Left renal cortex interstitium (tissue), 4 donors: ENCODE measurements at regions not wholly inside any gene's neighbourhood (a gene's known extent, or its start where the extent isn't known, plus 50 kb on each side); places are given as distances from the start of the nearest gene placed in this dataset.
"Not testable (repeated sequence)": the region's sequence is repeated elsewhere in the genome, so short reads cannot be mapped to it uniquely, and the experiment has no call there.

Experiments used
- DNase-seq, 4 donors: peaks; one replicate each; pipeline ENCODE4 v3.0.0-alpha.2; 2013; ENCODE audit warnings: low read depth in 4 of 4, low spot score in 2 of 4, missing footprints in 1 of 4

DNA sequence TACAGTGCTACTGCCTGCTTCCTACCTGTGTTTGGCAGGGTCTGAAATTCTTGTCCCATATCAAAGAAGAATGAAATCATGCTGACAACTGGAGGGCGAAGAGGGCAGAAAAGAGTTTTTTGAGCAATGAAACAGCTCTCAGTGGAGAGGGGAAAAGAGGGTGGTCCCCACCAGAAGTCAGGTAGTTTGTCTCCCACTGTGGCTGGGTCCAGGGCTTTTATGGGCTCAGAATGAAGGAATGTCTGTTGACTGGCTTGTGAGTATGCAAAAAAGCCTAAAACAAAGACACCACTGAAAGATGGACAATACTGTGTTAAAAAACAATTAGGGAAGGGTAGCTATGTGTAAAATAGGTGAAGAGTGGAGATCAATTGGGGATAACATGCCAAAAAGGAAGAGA is 115.0 kb downstream of the ADAM29 start:
- DNase-seq = no peak

DNA sequence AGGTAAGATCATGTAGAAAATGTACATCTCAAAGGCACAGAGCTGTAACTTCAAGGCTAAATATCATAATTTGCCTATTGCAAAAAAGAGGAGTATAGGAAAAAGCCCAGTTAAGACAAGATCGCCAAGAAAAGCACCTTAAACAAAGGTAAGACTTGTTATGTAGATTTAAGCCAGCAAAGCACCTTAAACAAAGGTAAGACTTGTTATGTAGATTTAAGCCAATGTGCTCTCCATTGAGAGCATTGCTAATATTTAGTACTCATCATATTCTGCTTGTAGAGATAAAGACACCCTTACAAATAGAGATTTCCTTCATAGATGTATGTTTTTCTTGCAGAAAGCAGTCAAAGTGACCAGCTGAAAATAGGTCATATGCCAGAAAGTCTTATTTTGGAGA is 115.8 kb downstream of the ADAM29 start:
- DNase-seq = no peak

DNA sequence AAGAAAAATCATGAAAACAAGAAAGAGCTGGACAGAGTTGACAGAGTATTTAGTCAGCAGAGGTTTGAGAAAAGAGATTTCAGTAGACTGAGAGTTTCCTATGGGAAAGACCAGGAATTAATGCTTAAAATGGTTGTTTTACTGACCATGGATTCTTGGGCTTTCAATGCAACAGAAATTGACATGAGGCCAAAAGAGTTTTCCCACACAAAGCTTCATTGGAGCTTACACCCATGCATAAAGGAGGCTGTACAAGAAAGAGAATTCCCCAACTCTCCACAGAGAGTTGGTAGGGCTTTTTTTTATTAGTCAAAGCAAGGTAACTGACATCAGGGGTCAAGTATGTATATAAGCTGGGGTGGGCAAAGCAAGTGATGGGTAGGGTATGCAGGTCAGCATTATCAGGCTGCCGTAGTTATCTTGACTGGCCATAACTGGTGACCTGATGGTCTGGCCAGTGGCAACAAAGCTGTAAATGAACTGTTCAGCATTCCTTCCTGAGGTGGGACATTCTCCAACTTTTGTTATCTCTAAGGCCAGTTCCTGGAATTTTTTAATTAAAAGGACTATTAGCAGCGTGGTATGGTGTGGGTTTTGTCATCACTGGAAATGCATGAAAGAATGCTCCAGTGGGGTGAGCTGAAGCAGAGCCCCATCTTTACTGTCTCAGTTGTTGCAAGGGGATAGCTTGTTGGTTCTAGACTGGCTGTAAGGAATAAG is 117.0 kb downstream of the ADAM29 start:
- DNase-seq = no peak

DNA sequence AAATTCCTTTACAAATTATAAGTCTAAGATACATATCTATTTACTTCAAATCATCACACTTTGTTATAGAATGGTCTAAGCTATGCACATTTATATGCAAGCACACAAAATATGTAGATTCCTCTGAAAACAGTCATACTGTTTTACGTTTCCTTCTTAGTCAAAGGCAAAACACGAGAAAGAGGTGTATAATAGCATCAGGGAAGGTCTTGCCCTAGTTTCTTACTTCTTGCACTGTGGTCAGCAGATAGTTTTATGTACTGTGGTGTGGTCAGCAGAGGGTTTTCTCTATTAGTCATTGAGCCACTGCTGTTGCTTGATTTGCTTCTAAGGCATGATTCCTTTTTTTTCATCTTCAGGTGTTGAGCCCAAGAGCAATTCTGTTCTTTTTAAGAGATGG is 117.7 kb downstream of the ADAM29 start:
- DNase-seq = no peak

DNA sequence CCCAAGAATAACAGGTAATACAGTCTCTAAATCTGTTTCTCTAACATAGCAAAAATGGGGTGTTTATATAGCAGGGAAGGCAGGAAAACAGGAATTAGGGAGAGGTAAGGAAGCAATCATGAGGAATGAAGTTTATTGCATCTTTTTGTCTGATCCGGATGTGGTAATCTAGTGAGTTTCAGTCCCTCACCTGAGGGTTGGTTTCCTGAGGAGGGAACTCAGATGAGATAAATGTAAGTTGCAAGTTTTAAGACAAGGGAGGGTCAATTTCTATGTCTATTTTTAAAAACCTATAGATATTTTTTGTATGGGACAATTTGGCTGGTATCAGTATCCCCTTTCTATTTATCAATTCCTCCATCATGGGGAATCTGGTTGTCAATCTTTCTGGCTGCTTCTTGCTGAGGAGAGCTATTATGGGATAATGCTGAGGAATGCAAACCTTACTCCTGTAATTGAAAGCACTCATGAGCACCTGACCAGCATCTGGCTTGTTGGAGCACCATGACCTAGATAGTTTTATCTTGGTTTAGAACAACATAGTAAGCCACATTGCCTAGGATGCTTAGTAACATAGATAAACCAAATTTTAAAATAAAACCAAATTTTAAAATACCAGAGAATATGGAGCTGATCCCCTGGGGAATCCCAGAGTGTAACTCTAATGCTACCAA is 130.1 kb downstream of the ADAM29 start:
- no peak for DNase-seq

DNA sequence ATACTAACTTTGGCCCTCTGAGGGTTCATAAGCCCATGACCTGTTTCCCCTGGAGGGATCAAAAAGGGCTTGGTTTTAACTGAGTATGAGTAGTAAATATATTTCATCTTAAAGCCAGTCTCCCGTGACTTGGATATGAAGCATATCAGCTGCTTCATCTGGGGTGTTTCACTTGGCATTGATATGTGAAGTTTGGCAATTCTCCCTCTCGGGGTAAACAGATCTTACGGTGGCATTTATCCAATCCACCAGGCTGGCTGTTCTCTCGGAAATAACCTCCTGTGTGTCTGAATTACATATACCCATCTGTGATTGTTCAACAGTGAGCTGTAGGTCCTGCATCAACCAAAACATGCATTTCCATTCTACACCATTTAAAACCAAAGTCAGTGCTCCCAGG is 130.7 kb downstream of the ADAM29 start:
- DNase-seq = no peak

DNA sequence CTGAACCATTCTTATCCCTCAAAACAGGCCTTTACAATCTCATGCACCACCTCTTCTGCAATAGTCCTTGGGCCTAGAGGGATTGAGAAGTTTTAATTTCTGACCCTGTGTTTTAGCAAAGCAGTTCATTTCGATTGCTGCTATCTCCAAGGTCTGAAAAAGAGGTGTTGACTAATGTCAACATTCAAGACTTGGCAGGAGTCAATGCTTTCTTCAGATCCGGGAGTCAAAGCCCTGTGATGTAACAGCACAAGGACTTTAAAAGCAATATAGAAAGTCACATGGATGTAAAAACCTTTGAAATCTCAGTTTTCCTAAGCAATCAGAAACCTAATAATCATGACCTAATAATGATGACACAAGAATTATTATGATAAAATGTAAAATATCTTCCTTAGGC is 133.8 kb downstream of the ADAM29 start:
- DNase-seq = no peak

DNA sequence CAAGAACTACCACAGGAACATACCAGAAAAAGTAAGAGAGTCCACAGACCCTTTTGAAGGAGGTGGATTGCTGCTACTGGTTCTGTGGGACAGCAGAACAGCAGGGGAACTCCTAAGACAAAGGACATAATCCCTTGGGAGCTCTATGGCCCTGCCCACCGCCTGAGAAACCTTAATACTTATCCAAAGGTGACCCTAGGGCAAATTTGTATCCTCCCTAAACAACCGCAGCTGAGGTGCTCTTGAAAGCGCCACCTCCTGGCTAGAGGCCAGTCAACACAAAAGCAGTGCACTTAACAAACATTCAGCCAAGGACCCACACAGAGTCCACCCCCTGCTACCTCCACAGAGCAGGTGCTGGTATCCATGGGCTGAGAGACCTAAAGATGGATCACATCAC is 136.8 kb downstream of the ADAM29 start:
- DNase-seq = no peak

DNA sequence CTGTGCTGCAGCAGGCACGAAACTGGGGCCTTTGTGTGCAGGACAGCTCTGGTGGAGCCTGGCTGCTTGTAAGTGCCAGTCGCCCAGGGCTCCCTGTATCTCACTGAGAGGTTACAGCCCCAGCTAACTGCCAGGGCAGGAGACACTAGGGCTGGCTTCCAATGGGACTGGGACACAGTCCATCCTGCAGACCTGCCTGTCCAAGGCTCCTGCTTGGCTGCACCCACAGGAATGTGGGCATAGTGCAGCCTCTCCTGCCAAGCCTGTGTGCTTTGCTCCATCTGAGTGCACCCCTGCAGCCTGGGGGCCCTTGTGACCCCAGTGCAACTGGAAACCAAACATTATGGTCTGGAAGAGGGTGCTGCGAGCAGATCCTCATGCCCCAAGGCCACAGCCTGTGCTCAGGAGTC is 144.0 kb downstream of the ADAM29 start:
- no peak for DNase-seq

DNA sequence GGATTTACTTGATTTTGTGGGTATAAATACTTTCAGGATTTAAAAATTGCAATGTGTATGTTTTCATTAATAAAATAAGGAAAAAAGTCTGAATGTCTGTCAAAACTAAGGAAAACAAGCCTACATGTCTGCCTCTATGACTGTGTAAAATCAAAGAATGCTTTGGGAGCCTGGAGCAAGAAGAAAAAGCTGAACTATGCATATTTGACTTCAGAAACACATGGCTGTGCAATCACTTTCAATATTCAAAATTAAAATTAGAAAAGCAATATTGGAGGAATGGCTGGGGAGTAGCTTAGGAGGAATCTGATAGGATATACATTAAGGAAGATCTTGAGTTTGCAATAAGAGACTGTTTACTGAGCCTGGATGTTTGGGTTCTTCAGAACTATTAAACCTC is 147.1 kb downstream of the ADAM29 start:
- DNase-seq = no peak

DNA sequence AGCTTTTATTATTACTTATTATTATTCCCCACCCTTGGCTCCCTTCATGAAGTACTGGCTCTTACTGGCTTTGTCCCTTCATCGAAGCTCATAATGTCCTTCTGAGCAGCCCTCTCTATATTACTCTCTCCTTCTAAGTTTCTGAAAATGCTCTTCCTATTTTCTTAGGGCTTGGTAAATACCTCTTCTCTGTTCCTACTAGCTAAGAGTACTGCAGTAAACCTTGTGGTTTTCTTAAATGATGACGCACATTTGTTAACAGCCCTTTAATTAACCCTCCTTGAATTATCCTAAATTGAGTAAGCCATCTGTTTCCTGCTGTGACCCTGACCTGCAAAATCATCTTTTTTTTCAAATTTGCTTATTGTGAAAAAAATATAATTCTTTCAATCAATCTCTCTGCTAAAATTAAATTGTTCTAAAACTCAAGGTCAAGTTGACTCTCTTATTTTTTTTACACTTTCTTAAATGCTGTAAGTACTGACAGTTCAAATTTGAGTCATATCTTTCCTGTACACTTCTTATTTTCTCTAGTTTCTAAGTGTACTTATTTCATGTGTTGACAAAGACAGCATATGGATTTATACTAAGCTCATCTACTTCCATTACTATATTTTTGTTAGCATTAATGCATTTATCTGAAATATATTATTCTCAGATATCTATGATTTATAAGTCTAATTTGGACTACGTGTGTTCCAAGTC is 148.9 kb downstream of the ADAM29 start:
- no peak for DNase-seq

DNA sequence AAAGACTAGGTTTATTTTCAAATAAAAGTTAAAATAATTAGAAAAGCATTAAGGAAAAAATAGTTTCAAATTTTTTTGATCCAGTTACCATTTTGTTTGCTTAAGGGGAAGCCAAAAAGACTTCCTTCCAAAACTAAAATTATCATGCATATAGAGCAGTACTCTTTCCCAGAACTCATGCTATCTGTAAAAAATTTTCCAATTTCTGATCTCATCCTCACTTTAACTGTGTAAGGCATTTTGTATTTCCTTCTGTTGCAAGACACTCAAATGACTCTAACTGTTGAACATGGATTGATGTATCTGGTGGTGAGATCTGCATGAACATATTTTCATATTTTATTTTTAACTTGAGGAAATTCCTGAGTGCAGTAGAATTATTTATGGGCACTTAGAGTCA is 150.1 kb downstream of the ADAM29 start:
- no peak for DNase-seq

DNA sequence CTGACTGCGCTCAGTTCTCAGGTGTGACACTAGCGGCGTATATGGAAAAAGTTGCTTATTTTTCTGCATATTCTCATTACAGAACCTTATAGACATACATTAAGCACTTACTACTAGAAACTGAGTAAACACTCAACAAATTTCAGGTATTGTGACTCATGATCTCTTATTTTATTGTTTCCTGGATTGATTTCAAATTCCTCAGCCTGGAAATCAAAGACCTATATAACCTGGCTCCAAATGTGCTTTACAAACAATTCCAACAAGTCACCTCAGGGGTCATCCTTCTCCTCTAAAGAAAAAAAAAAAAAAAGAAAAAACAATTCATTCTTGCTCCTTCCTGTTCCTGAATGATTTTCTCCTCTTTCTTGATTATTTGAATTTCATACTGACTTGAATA is 152.3 kb downstream of the ADAM29 start:
- no peak for DNase-seq

DNA sequence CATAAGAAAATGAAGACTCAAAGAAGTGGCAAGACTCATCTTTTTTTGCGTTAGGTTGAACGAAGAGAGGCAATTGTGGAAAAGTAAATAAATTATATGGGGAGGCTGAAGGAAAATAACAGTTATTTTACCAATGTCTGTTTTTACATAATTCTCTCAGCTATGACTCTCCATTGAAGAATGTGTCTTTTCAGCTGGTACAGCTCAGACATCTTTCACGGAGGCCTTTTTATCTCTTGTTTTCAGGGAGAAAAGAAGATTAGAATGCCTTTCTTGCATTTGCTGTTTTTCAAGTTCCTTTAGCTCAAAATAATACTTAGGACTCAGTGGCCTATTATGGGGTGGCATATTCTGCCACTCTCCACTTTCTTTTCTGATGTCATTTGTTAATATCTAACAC is 153.0 kb downstream of the ADAM29 start:
- no peak for DNase-seq

DNA sequence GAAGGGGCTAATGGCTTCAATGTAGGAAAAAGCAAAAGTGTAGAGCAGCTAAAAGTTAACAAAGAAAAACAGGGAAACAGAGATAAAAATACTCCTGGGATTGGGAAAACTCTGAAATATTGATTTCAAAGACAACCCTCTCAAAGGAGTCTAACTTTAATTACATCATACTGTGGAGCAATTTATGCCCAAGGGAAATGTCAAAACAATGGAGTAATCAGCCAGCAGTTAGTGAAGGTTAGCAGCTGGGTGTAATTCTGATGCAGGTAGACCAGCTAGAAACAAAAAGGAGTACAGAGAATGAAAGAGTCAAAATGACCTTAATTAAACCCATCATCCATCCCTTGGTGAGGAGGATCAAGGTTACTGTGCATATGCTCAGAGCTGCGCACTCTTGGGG is 169.0 kb downstream of the ADAM29 start:
- DNase-seq = no peak

DNA sequence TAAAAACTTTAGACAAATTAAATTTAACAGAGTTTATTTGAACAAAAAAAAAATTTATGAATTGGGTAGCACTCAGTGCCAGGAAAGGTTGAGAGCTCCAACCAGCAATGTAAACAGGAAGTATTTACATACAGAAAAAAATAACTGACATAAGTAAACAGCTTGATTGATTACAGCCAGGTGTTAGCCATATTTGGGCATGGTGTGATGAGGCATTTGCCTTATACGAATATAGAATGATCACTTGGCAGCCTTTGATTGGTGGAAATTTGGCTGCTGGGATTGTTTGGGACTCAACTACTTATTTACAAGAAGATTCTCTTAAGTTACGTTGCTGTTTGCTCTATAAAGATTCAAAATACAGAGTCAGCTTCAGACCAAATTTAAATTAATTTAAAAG is 172.0 kb downstream of the ADAM29 start:
- no peak for DNase-seq

DNA sequence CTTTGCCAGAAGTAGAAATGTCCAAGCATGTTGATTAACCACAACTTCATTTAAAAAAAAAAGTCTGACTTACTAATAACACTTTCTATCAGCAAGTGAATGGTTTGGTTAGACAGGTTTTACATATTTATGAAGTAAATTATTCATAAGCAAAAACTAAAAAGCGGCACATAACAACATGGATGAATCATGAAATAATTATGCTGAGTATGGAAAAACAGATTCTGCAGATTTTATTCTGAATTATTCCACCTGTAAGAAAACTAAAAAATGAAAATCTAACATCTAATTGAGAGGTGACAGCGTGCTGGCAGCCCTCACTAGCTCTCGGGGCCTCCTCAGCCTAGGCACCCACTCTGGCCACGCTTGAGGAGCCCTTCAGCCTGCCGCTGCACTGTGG is 173.5 kb downstream of the ADAM29 start:
- no peak for DNase-seq

DNA sequence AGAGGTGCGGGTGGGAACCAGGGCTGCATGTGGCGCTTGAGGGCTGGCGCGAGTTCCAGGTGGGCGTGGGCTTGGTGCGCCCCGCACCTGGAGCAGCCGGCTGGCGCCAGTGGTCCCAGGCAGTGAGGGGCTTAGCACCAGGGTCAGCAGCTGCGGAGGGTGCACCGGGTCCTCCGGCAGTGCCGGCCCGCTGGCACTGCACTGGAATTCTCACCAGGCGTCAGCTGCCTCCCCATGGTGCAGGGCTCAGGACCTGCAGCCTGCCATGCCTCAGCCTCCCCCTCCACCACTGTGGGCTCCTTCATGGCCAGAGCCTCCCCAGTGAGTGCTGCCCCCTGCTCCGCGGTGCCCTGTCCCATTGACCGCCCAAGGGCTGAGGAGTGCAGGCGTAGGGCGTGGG is 174.0 kb downstream of the ADAM29 start:
- no peak for DNase-seq

DNA sequence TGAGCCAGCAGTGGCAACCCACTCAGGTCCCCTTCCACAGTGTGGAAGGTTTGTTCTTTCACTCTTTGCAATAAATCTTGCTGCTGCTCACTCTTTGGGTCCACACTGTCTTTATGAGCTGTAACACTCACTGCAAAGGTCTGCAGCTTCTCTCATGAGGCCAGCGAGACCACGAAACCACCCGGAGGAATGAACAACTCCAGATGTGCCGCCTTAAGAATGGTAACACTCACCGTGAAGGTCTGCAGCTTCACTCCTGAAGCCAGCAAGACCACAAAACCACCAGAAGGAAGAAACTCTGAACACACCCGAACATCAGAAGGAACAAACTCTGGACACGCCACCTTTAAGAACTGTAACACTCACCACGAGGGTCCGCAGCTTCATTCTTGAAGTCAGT is 174.9 kb downstream of the ADAM29 start:
- not testable (repeated sequence) for DNase-seq

DNA sequence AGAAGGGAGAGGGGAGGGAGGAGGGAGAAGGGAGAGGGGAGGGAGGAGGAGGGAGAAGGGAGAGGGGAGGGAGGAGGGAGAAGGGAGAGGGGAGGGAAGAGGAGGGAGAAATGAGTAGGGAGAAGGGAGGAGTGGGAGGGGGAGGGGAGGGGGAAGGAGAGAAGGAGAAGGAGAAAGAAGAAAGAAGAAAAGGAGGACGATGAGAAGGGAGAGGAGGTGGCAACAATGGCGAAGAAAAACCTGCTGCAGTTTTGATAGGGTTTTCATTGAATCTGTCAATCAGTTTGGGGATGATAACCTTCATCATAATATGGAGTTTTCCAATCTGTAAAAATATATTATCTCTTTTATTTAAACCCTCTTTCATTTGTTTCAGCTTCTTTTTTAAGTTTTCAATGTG is 185.2 kb downstream of the ADAM29 start:
- no peak for DNase-seq

DNA sequence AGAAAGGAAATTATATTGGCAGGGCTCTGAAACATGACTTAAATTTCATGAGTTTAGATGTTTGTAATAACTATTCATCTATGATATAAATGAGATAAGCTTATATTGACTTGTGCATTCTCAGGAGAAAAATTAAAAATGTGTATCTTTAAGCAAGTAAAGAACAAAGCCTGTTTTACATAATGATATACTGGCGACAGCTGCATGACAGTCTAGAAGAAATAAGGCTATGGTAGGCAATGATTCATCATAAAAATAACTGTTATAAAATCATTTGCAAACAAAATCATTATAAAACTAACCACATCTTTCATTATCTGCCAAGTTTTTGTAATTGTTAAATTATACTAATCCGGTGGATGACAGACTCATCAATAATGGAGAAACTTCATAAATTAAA is 188.1 kb downstream of the ADAM29 start:
- DNase-seq = no peak

DNA sequence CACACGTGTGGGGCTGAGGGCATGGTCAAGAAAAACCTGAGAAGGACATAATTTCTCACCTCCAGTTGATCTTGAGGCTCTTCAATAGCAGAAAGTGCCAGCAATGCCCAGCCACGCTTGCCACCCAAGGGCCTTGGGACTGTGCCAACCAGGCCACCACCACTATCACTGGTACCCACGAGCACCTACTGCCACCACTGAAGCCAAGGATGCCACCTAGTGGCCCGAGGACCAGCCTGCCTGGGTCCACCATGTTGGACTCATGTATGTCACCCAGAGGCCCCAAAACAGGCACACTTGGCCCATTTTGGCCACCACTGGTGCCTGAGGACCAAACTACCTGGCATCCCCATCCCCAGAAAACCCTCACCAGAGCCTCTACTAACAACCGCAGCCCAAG is 191.8 kb downstream of the ADAM29 start:
- DNase-seq = no peak
